Activated T-cell treated with anti-CD3 and anti-CD28 coated beads, Interleukin-2, amount 50 U/mL, for 4 hours (primary cell): ENCODE measurements at regions not wholly inside any gene's neighbourhood (a gene's known extent, or its start where the extent isn't known, plus 50 kb on each side); places are given as distances from the start of the nearest gene placed in this dataset.

Experiments
- ATAC-seq, 2 donors: fragments of 200-7000 bp; cut with Tn5 transposase; one replicate each; pipeline ENCODE4 v1.10.0; 2021
- DNase-seq: peaks from one replicate; pipeline ENCODE4 v3.0.0-alpha.2; 2020
- H3K27me3 Mint-ChIP-seq: one replicate; pipeline ENCODE4 v1.8.0; 2021; ENCODE audit warnings: low read depth, mixed read lengths
- H3K36me3 Mint-ChIP-seq: one replicate; pipeline ENCODE4 v1.8.0; 2022; ENCODE audit warnings: mixed read lengths; ENCODE audit not compliant: insufficient read depth
- H3K4me1 Mint-ChIP-seq: one replicate; pipeline ENCODE4 v1.8.0; 2021; ENCODE audit warnings: low read depth, mixed read lengths
- H3K4me3 Mint-ChIP-seq: one replicate; pipeline ENCODE4 v1.8.0; 2021; ENCODE audit warnings: mild to moderate bottlenecking, moderate library complexity, mixed read lengths
- H3K9me3 Mint-ChIP-seq: one replicate; pipeline ENCODE4 v1.8.0; 2021; ENCODE audit warnings: mixed read lengths

- Mint-ChIP-seq H3K36me3 (no peaks in the 10 kb centered on the region), H3K27me3 (no peaks in the 10 kb centered on the region), H3K9me3 (no peaks in the 10 kb centered on the region), H3K4me3 (peak overlapping the region; percentile 76), H3K4me1 (peaks cover 6% of the 10 kb centered on the region)
- DNase-seq (no peak), ATAC-seq (no peak)
Measured at GRCh38 chr2:193348055-193348454, 1153.3 kb upstream of the TMEFF2 start.

- Mint-ChIP-seq H3K4me1 (no peaks in the 10 kb centered on the region), H3K27me3 (no peaks in the 10 kb centered on the region), H3K36me3 (no peaks in the 10 kb centered on the region), H3K9me3 (no peaks in the 10 kb centered on the region), H3K4me3 (no peak overlapping the region)
- ATAC-seq (no peak), DNase-seq (no peak)
Measured at GRCh38 chr2:193336781-193337180, 1142.0 kb upstream of the TMEFF2 start.

GRCh38 chr2:193334401-193334800, 1139.7 kb upstream of the TMEFF2 start:
- Mint-ChIP-seq H3K36me3 (no peaks in the 10 kb centered on the region), H3K27me3 (no peaks in the 10 kb centered on the region), H3K4me3 (no peak overlapping the region), H3K4me1 (no peaks in the 10 kb centered on the region), H3K9me3 (no peaks in the 10 kb centered on the region)
- DNase-seq (no peak), ATAC-seq (no peak)

- no peak overlapping the region for H3K4me3 Mint-ChIP-seq
- H3K9me3 Mint-ChIP-seq: no peaks in the 10 kb centered on the region
- H3K36me3 Mint-ChIP-seq: no peaks in the 10 kb centered on the region
- no peaks in the 10 kb centered on the region for H3K4me1 Mint-ChIP-seq
- DNase-seq (no peak), ATAC-seq (no peak)
- H3K27me3 Mint-ChIP-seq: no peaks in the 10 kb centered on the region
Measured at GRCh38 chr2:193333539-193333938, 1138.8 kb upstream of the TMEFF2 start.

- Mint-ChIP-seq H3K27me3 (no peaks in the 10 kb centered on the region), H3K9me3 (no peaks in the 10 kb centered on the region), H3K36me3 (no peaks in the 10 kb centered on the region), H3K4me3 (no peak overlapping the region), H3K4me1 (no peaks in the 10 kb centered on the region)
- DNase-seq: no peak
- no peak for ATAC-seq
Measured at GRCh38 chr2:193332941-193333340, 1138.2 kb upstream of the TMEFF2 start.

GRCh38 chr2:193331676-193332075, 1136.9 kb upstream of the TMEFF2 start:
- H3K27me3 Mint-ChIP-seq: no peaks in the 10 kb centered on the region
- ATAC-seq (no peak), DNase-seq (no peak)
- H3K4me1 Mint-ChIP-seq: no peaks in the 10 kb centered on the region
- H3K4me3 Mint-ChIP-seq: no peak overlapping the region
- no peaks in the 10 kb centered on the region for H3K9me3 Mint-ChIP-seq
- H3K36me3 Mint-ChIP-seq: no peaks in the 10 kb centered on the region

GRCh38 chr2:193326296-193326695, 1131.6 kb upstream of the TMEFF2 start:
- Mint-ChIP-seq H3K4me1 (no peaks in the 10 kb centered on the region), H3K4me3 (no peak overlapping the region), H3K9me3 (no peaks in the 10 kb centered on the region), H3K27me3 (no peaks in the 10 kb centered on the region), H3K36me3 (no peaks in the 10 kb centered on the region)
- DNase-seq: no peak
- no peak for ATAC-seq

GRCh38 chr2:193315428-193316091, 1120.8 kb upstream of the TMEFF2 start:
- DNase-seq (no peak), ATAC-seq (peak in 1 of 2 donors; percentile 28)
- Mint-ChIP-seq H3K4me3 (no peak overlapping the region), H3K36me3 (no peaks in the 10 kb centered on the region), H3K9me3 (no peaks in the 10 kb centered on the region), H3K4me1 (no peaks in the 10 kb centered on the region), H3K27me3 (no peaks in the 10 kb centered on the region)

GRCh38 chr2:193303464-193303863, 1108.7 kb upstream of the TMEFF2 start:
- H3K4me1 Mint-ChIP-seq: no peaks in the 10 kb centered on the region
- H3K36me3 Mint-ChIP-seq: no peaks in the 10 kb centered on the region
- peaks cover under 1% of the 10 kb centered on the region for H3K9me3 Mint-ChIP-seq
- DNase-seq (no peak), ATAC-seq (no peak)
- H3K27me3 Mint-ChIP-seq: no peaks in the 10 kb centered on the region
- H3K4me3 Mint-ChIP-seq: no peak overlapping the region

GRCh38 chr2:193294371-193294770, 1099.6 kb upstream of the TMEFF2 start:
- no peak for ATAC-seq
- Mint-ChIP-seq H3K9me3 (peaks cover 3% of the 10 kb centered on the region), H3K36me3 (no peaks in the 10 kb centered on the region), H3K4me1 (no peaks in the 10 kb centered on the region), H3K4me3 (no peak overlapping the region), H3K27me3 (no peaks in the 10 kb centered on the region)
- DNase-seq: no peak

GRCh38 chr2:193279361-193279760, 1084.6 kb upstream of the TMEFF2 start:
- Mint-ChIP-seq H3K4me3 (no peak overlapping the region), H3K27me3 (peaks cover 2% of the 10 kb centered on the region), H3K9me3 (no peaks in the 10 kb centered on the region), H3K4me1 (no peaks in the 10 kb centered on the region), H3K36me3 (no peaks in the 10 kb centered on the region)
- no peak for DNase-seq
- no peak for ATAC-seq

GRCh38 chr2:193276988-193277387, 1082.3 kb upstream of the TMEFF2 start:
- H3K4me1 Mint-ChIP-seq: no peaks in the 10 kb centered on the region
- H3K27me3 Mint-ChIP-seq: no peaks in the 10 kb centered on the region
- ATAC-seq (no peak), DNase-seq (no peak)
- H3K9me3 Mint-ChIP-seq: no peaks in the 10 kb centered on the region
- no peak overlapping the region for H3K4me3 Mint-ChIP-seq
- no peaks in the 10 kb centered on the region for H3K36me3 Mint-ChIP-seq

GRCh38 chr2:193276560-193276959, 1081.8 kb upstream of the TMEFF2 start:
- Mint-ChIP-seq H3K4me3 (no peak overlapping the region), H3K9me3 (no peaks in the 10 kb centered on the region), H3K36me3 (no peaks in the 10 kb centered on the region), H3K27me3 (no peaks in the 10 kb centered on the region), H3K4me1 (no peaks in the 10 kb centered on the region)
- DNase-seq (no peak), ATAC-seq (no peak)

GRCh38 chr2:193276069-193276468, 1081.3 kb upstream of the TMEFF2 start:
- DNase-seq (no peak), ATAC-seq (no peak)
- Mint-ChIP-seq H3K27me3 (no peaks in the 10 kb centered on the region), H3K4me3 (no peak overlapping the region), H3K36me3 (no peaks in the 10 kb centered on the region), H3K9me3 (no peaks in the 10 kb centered on the region), H3K4me1 (no peaks in the 10 kb centered on the region)

GRCh38 chr2:193272011-193272410, 1077.3 kb upstream of the TMEFF2 start:
- H3K4me1 Mint-ChIP-seq: no peaks in the 10 kb centered on the region
- no peaks in the 10 kb centered on the region for H3K9me3 Mint-ChIP-seq
- no peaks in the 10 kb centered on the region for H3K36me3 Mint-ChIP-seq
- no peak overlapping the region for H3K4me3 Mint-ChIP-seq
- H3K27me3 Mint-ChIP-seq: no peaks in the 10 kb centered on the region
- ATAC-seq (no peak), DNase-seq (no peak)

GRCh38 chr2:193270816-193271215, 1076.1 kb upstream of the TMEFF2 start:
- ATAC-seq (no peak), DNase-seq (no peak)
- H3K27me3 Mint-ChIP-seq: no peaks in the 10 kb centered on the region
- H3K9me3 Mint-ChIP-seq: no peaks in the 10 kb centered on the region
- H3K4me1 Mint-ChIP-seq: no peaks in the 10 kb centered on the region
- H3K36me3 Mint-ChIP-seq: no peaks in the 10 kb centered on the region
- H3K4me3 Mint-ChIP-seq: no peak overlapping the region
